Dermis blood vessel endothelial cell (primary cell): ENCODE measurements at regions not wholly inside any gene's neighbourhood (a gene's known extent, or its start where the extent isn't known, plus 50 kb on each side); places are given as distances from the start of the nearest gene placed in this dataset.

Source experiments
- DNase-seq: peaks from one replicate; pipeline ENCODE4 v3.0.0; 2010

- DNase-seq, result no peak
These were observed 330.2 kb downstream of the TMEM114 start for GRCh38 chr16:8260140-8260539.

GRCh38 chr16:8258523-8258922, 331.8 kb downstream of the TMEM114 start:
- no peak for DNase-seq

- DNase-seq, result no peak
These were observed 332.8 kb downstream of the TMEM114 start for GRCh38 chr16:8257561-8257960.

GRCh38 chr16:8254405-8254804, 335.9 kb downstream of the TMEM114 start:
- DNase-seq, result no peak

GRCh38 chr16:8253718-8254117, 336.6 kb downstream of the TMEM114 start:
- DNase-seq, result no peak

GRCh38 chr16:8251727-8252126, 338.6 kb downstream of the TMEM114 start:
- DNase-seq, result no peak

GRCh38 chr16:8251298-8251697, 339.0 kb downstream of the TMEM114 start:
- no peak for DNase-seq

- no peak for DNase-seq
These were observed 342.3 kb downstream of the TMEM114 start for GRCh38 chr16:8247993-8248392.

- DNase-seq, result no peak
These were observed 346.3 kb downstream of the TMEM114 start for GRCh38 chr16:8243981-8244380.

- DNase-seq, result no peak
These were observed 348.9 kb downstream of the TMEM114 start for GRCh38 chr16:8241408-8241807.

- no peak for DNase-seq
These were observed 350.9 kb downstream of the TMEM114 start for GRCh38 chr16:8239443-8239842.

GRCh38 chr16:8237452-8237851, 352.9 kb downstream of the TMEM114 start:
- DNase-seq, result no peak

- DNase-seq, result no peak
These were observed 353.5 kb downstream of the TMEM114 start for GRCh38 chr16:8236816-8237215.

- DNase-seq, result no peak
These were observed 359.8 kb downstream of the TMEM114 start for GRCh38 chr16:8230497-8230896.

- no peak for DNase-seq
These were observed 361.2 kb downstream of the TMEM114 start for GRCh38 chr16:8229011-8229520.

GRCh38 chr16:8217201-8217600, 373.1 kb downstream of the TMEM114 start:
- DNase-seq, result no peak

GRCh38 chr16:8204769-8205168, 385.5 kb downstream of the TMEM114 start:
- DNase-seq, result no peak

- no peak for DNase-seq
These were observed 386.2 kb downstream of the TMEM114 start for GRCh38 chr16:8204096-8204495.

GRCh38 chr16:8203101-8203500, 387.2 kb downstream of the TMEM114 start:
- no peak for DNase-seq

GRCh38 chr16:8200839-8201238, 389.5 kb downstream of the TMEM114 start:
- DNase-seq, result no peak

- DNase-seq, result no peak
These were observed 390.9 kb downstream of the TMEM114 start for GRCh38 chr16:8199390-8199789.

GRCh38 chr16:8194794-8195193, 395.5 kb downstream of the TMEM114 start:
- DNase-seq, result no peak

GRCh38 chr16:8188841-8189240, 401.5 kb downstream of the TMEM114 start:
- no peak for DNase-seq

GRCh38 chr16:8187782-8188372, 402.4 kb downstream of the TMEM114 start:
- no peak for DNase-seq

GRCh38 chr16:8184854-8185253, 405.5 kb downstream of the TMEM114 start:
- no peak for DNase-seq
